ENCODE measurements at regions not wholly inside any gene's neighbourhood (a gene's known extent, or its start where the extent isn't known, plus 50 kb on each side); places are given as distances from the start of the nearest gene placed in this dataset.

GRCh38 chr4:145427991-145428390 lies 53.7 kb upstream of the SMAD1 start:
- DNase-seq (ENCODE audit: low spot score) = no peak

- no peak for DNase-seq (ENCODE audit: low spot score)
These were observed 54.4 kb upstream of the SMAD1 start for GRCh38 chr4:145427221-145427620.

- no peak for DNase-seq (ENCODE audit: low spot score)
These were observed 58.5 kb upstream of the SMAD1 start for GRCh38 chr4:145423017-145423708.

- DNase-seq (ENCODE audit: low spot score) = no peak
These were observed 60.9 kb upstream of the SMAD1 start for GRCh38 chr4:145420595-145421214.

- DNase-seq (ENCODE audit: low spot score) = no peak
These were observed 62.9 kb upstream of the SMAD1 start for GRCh38 chr4:145418739-145419138.

- DNase-seq (ENCODE audit: low spot score) = no peak
These were observed 64.1 kb upstream of the SMAD1 start for GRCh38 chr4:145417348-145418130.

- no peak for DNase-seq (ENCODE audit: low spot score)
These were observed 66.8 kb upstream of the SMAD1 start for GRCh38 chr4:145414841-145415240.

GRCh38 chr4:145414226-145414625 lies 67.4 kb upstream of the SMAD1 start:
- no peak for DNase-seq (ENCODE audit: low spot score)

- no peak for DNase-seq (ENCODE audit: low spot score)
These were observed 74.7 kb upstream of the SMAD1 start for GRCh38 chr4:145406970-145407369.

- no peak for DNase-seq (ENCODE audit: low spot score)
These were observed 76.9 kb upstream of the SMAD1 start for GRCh38 chr4:145404761-145405160.

GRCh38 chr4:145396581-145396980 lies 85.1 kb upstream of the SMAD1 start:
- no peak for DNase-seq (ENCODE audit: low spot score)

- DNase-seq (ENCODE audit: low spot score) = no peak
These were observed 91.1 kb upstream of the SMAD1 start for GRCh38 chr4:145390571-145390970.

GRCh38 chr4:145389550-145389949 lies 92.1 kb upstream of the SMAD1 start:
- DNase-seq (ENCODE audit: low spot score) = no peak

- DNase-seq (ENCODE audit: low spot score) = no peak
These were observed 93.6 kb upstream of the SMAD1 start for GRCh38 chr4:145388043-145388442.

GRCh38 chr4:145387079-145387478 lies 94.6 kb upstream of the SMAD1 start:
- DNase-seq (ENCODE audit: low spot score) = no peak

- DNase-seq (ENCODE audit: low spot score) = no peak
These were observed 100.5 kb upstream of the SMAD1 start for GRCh38 chr4:145381163-145381562.

GRCh38 chr4:145380123-145380522 lies 101.5 kb upstream of the SMAD1 start:
- DNase-seq (ENCODE audit: low spot score) = no peak

GRCh38 chr4:145375416-145375815 lies 106.2 kb upstream of the SMAD1 start:
- DNase-seq (ENCODE audit: low spot score) = no peak

GRCh38 chr4:145352438-145353145 lies 129.1 kb upstream of the SMAD1 start:
- peak; percentile 58 for DNase-seq (ENCODE audit: low spot score)

- DNase-seq (ENCODE audit: low spot score) = peak; percentile 51
These were observed 129.7 kb upstream of the SMAD1 start for GRCh38 chr4:145351922-145352321.

- no peak for DNase-seq (ENCODE audit: low spot score)
These were observed 130.5 kb upstream of the SMAD1 start for GRCh38 chr4:145351162-145351561.

GRCh38 chr4:145348291-145348690 lies 133.4 kb upstream of the SMAD1 start:
- no peak for DNase-seq (ENCODE audit: low spot score)

- no peak for DNase-seq (ENCODE audit: low spot score)
These were observed 134.0 kb upstream of the SMAD1 start for GRCh38 chr4:145347684-145348083.
